NCI-H748 (cell line): ENCODE measurements at regions not wholly inside any gene's neighbourhood (a gene's known extent, or its start where the extent isn't known, plus 50 kb on each side); places are given as distances from the start of the nearest gene placed in this dataset.
"Not testable (repeated sequence)": the region's sequence is repeated elsewhere in the genome, so short reads cannot be mapped to it uniquely, and the experiment has no call there.

Experiments
- DNase-seq: peaks from one replicate; lab custom pipeline; 2025; ENCODE audit not compliant: unreplicated experiment; lab: John Stamatoyannopoulos, UW

GRCh38 chr15:57767481-57767880, 61.0 kb downstream of the POLR2M start:
- no peak for DNase-seq

- DNase-seq = no peak
These were observed 62.8 kb downstream of the POLR2M start for GRCh38 chr15:57769266-57769665.

GRCh38 chr15:57770495-57770894, 64.0 kb downstream of the POLR2M start:
- no peak for DNase-seq

DNA sequence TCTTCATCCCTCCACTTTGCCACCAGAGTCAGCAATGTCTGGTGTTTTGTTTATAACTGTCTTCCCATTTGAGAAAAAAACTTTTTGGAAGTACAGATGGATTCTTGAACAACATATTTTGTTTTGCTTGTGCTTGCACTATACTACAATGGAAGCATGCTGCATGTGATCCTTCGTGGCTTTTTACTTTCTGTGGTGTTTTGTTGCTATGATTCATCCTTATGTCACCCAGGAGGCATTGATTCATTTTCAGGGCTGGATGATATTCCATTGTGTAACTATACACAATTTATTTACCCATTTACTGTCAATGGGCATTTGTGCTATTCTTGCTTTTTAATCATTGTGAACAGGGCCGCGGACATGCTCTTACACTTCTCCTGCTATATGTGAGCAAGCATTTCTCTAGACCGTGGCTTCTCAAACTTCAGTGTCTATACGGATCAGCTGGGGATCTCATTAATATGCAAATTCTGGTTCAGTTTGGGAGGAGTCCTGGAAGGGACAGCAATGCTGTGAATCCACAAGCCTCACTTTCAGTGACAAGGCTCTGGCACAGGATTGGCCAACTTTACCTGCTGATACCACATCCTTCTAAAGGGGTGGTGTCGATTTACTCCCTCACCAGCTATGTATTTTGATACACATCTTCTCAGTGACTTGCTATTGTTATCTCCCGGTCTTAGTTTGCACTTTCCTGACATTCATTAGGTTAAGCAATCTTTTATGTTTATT, 65.9 kb downstream of the POLR2M start:
- no peak for DNase-seq

DNA sequence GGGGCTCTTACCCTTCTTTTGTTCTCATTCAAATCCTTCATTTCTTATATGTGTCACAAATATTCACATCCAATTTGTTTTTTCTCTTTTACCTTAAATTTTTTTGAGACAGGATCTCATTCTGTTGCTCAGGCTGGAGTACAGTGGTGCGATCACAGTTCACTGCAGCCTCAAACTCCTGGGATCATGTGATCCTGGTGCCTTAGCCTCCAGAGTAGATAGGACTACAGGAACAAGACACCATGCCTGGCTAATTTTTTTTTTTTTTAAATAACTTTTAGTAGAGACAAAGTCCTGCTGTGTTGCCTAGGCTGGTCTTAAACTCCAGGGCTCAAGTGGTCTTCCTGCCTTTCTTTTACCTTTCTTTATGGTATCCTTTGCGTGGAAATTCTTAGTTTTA, 66.5 kb downstream of the POLR2M start:
- DNase-seq = no peak

DNA sequence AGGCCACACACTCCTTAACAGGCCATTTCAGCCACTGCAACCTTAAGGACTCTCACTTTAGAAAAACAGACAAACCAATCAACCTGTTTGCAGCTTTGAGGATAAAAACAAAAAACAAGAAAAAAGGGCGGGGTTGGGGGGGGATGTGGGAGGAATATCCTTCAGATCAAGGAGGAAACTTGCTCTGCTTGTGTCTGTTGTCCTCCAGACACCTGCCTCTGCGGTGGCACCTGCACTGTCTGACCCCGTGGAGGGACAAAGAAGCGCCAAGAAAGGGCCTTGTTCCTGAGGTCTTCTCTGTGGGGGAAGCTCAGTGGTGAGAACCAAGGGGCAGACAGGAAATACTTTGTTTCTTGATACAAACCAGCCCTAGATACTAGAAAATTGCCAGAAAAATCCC, 70.5 kb downstream of the POLR2M start:
- no peak for DNase-seq

GRCh38 chr15:57780471-57780870, 74.0 kb downstream of the POLR2M start:
- DNase-seq = no peak

- DNase-seq = no peak
These were observed 76.2 kb downstream of the POLR2M start for GRCh38 chr15:57782731-57783130.

GRCh38 chr15:57784081-57784511, 77.6 kb downstream of the POLR2M start:
- no peak for DNase-seq

GRCh38 chr15:57785039-57785438, 78.5 kb downstream of the POLR2M start:
- DNase-seq = no peak

DNA sequence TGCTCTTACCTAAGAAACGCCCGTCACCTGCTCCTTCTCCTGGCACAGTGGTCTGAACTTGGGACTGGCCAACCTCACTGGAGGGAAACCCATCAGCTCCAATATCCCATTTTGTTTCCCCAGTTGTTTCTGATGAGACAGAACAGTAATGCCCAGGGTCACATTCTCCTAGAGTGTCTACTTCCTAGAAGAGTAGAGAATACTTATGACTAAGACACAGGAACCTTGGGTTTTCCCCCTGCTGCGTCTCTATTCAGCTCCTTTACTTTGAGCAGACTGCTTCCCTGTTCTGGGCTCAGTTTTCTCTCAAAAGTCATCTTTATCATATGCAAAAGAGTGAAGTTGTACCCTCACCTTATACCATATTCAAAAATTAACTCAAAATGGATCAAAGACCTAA, 79.4 kb downstream of the POLR2M start:
- no peak for DNase-seq

DNA sequence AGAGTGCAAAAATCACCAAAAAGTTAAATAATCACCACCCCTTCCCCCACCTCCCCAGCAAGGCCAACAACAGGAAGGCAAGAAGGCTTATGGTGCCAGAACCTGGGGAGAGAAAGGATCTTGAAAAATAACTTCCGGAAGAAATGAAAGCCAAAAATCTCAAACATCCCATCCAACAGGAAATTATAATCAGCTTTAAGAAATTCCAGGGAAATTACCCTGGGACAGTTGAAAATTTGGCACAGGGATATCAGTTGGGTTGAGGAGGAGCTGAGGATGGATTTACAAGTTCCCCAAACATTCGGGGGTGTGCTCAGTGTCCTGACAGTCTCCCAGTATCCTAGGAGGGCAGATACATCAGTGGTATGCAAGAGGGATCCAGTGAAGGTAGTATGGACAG, 82.7 kb downstream of the POLR2M start:
- no peak for DNase-seq

GRCh38 chr15:57792724-57793449, 86.4 kb downstream of the POLR2M start:
- DNase-seq = no peak

DNA sequence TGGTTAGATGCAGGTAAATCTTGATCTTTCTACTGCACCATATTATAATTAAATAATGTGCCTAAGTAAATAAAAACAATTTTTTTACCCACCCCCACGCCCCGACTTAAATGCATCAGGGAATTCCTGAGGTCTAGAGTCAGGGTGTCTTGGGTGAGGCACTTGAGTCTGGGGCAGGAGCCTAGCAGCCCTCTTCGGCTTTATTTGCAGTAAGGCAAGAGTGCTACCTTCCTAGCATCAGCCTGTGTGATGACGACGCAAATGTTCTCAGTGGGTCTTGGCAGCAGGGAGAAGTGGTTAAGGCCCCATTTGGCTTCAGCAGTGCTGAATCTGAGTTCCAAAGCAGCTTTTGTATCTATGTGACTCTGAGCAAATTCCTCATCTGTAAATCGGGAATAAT, 88.7 kb downstream of the POLR2M start:
- DNase-seq = no peak

GRCh38 chr15:57796146-57796545, 89.6 kb downstream of the POLR2M start:
- no peak for DNase-seq

GRCh38 chr15:57797110-57797509, 90.6 kb downstream of the POLR2M start:
- no peak for DNase-seq

- no peak for DNase-seq
These were observed 91.2 kb downstream of the POLR2M start for GRCh38 chr15:57797568-57798267.

DNA sequence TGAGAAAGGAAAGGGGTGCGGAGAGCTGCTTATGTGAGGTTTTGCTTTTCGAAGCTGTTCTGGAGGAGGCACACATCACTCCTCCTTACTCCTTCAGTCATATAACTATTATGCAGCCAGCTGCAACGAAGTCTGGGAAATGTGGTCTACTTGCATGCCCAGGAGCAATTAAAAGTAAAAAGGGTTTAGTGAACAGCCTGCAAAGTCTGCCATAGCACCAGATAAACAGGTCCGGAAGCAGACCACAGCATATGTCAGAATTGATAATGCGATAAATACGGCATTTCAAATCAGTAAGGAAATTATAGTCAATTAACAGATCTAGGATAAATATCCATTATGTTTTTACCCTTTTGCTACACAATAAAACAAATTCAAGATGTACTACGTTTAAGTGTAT, 99.5 kb downstream of the POLR2M start:
- DNase-seq = no peak

DNA sequence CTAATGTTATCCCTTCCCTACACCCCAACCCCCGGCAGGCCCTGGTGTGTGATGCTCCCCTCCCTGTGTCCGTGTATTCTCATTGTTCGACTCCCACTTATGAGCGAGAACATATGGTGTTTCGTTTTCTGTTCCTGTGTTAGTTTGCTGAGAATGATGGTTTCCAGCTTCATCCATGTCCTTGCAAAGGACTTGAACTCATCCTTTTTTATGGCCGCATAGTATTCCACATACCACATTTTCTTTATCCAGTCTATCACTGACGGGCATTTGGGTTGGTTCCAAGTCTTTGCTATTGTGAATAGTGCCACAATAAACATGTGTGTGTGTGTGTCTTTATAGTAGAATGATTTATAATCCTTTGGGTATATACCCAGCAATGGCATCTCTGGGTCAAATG, 102.8 kb downstream of the POLR2M start:
- not testable (repeated sequence) for DNase-seq

GRCh38 chr15:57816599-57816998, 110.1 kb downstream of the POLR2M start:
- no peak for DNase-seq

GRCh38 chr15:57819646-57820045, 113.1 kb downstream of the POLR2M start:
- DNase-seq = no peak

- DNase-seq = no peak
These were observed 113.6 kb downstream of the POLR2M start for GRCh38 chr15:57820119-57820518.
